B cell (primary cell): ENCODE measurements at regions not wholly inside any gene's neighbourhood (a gene's known extent, or its start where the extent isn't known, plus 50 kb on each side); places are given as distances from the start of the nearest gene placed in this dataset.
"Not testable (repeated sequence)": the region's sequence is repeated elsewhere in the genome, so short reads cannot be mapped to it uniquely, and the experiment has no call there.

Experiments used
- ATAC-seq: fragments of 200-7000 bp; cut with Tn5 transposase; one replicate; pipeline ENCODE4 v1.10.0; 2021; ENCODE audit warnings: low read depth, mild to moderate bottlenecking, moderate number of reproducible peaks, moderate library complexity
- CTCF ChIA-PET: fragments of 350-600 bp; sonication (Branson Sonifier 250); formaldehyde crosslinking; loops from one replicate; lab custom pipeline; 2021; ENCODE audit warnings: antibody characterized with exemption, inconsistent platforms; lab: Charles Lee
- POLR2A ChIA-PET: fragments of 350-600 bp; sonication (Branson Sonifier 250); formaldehyde crosslinking; loops from one replicate; lab custom pipeline; 2021; ENCODE audit warnings: antibody characterized with exemption; lab: Charles Lee
- DNase-seq: peaks from one replicate; pipeline ENCODE4 v3.0.0; 2013
- H2AFZ ChIP-seq: 2 replicates; pipeline ENCODE4 v1.6.1; 2012; ENCODE audit warnings: mild to moderate bottlenecking, low read depth, low read length; ENCODE audit not compliant: insufficient read depth, poor library complexity, severe bottlenecking
- H3K27ac ChIP-seq, 2 donors: 1 replicate in 1 of 2; 2 replicates in 1 of 2; pipeline ENCODE4 v1.5.1; 2012 to 2013; ENCODE audit warnings: low read length in 2 of 2, mild to moderate bottlenecking in 2 of 2, moderate library complexity in 1 of 2
- H3K27me3 ChIP-seq, 4 experiments: fragments of 200-600 bp in 1 of 4; sonication (generic) in 1 of 4; replicated peaks in 1 of 4; 1 replicate in 2 of 4; 2 replicates in 2 of 4; pipeline versions ENCODE4 v1.6.1 to v1.7.0; 2013 to 2016; ENCODE audit warnings: low read length in 3 of 4, mild to moderate bottlenecking in 2 of 4, mixed read lengths in 1 of 4, moderate library complexity in 1 of 4; ENCODE audit not compliant: insufficient read depth in 4 of 4, control insufficient read depth in 3 of 4; ENCODE audit errors: control extremely low read depth in 1 of 4
- H3K36me3 ChIP-seq, 2 experiments: replicated peaks in 1 of 2; 1 replicate in 1 of 2; 2 replicates in 1 of 2; pipeline versions ENCODE4 v1.6.1 to v1.7.1; 2013; ENCODE audit warnings: low read length in 1 of 2; ENCODE audit not compliant: insufficient read depth in 2 of 2, control insufficient read depth in 1 of 2; ENCODE audit errors: control extremely low read depth in 1 of 2, extremely low read depth in 1 of 2
- H3K4me1 ChIP-seq, 2 donors: fragments of 200-600 bp in 1 of 2; sonication (generic) in 1 of 2; 1 replicate in 1 of 2; 2 replicates in 1 of 2; pipeline versions ENCODE4 v1.5.1 to v1.6.1; 2013 to 2017; ENCODE audit warnings: low read length in 2 of 2; ENCODE audit not compliant: control insufficient read depth in 2 of 2, insufficient read depth in 2 of 2
- H3K4me2 ChIP-seq: replicated peaks from 2 replicates; pipeline ENCODE3; 2012; ENCODE audit warnings: mild to moderate bottlenecking, low read depth, low read length; ENCODE audit not compliant: poor library complexity, severe bottlenecking
- H3K4me3 ChIP-seq, 5 experiments: fragments of 200-600 bp in 1 of 5; sonication (generic) in 1 of 5; 1 replicate in 3 of 5; 2 replicates in 2 of 5; pipeline versions ENCODE4 v1.5.1 to v1.7.0; 2011 to 2016; ENCODE audit warnings: low read length in 4 of 5, mild to moderate bottlenecking in 4 of 5, low read depth in 2 of 5, control low read depth in 1 of 5, moderate library complexity in 1 of 5; ENCODE audit not compliant: insufficient read depth in 1 of 5; ENCODE audit errors: control extremely low read depth in 1 of 5, extremely low read depth in 1 of 5
- H3K79me2 ChIP-seq: fragments of 200-600 bp; sonication (generic); one replicate; pipeline ENCODE4 v1.6.0; 2016; ENCODE audit warnings: low read length; ENCODE audit not compliant: control insufficient read depth, insufficient read depth
- H3K9ac ChIP-seq: fragments of 200-600 bp; sonication (generic); 2 replicates; pipeline ENCODE4 v1.6.1; 2017; ENCODE audit warnings: mild to moderate bottlenecking, low read length, moderate library complexity
- H3K9me3 ChIP-seq, 3 donors: one replicate each; pipeline versions ENCODE4 v1.6.1 to v1.7.1; 2013; ENCODE audit warnings: low read length in 2 of 3; ENCODE audit not compliant: control insufficient read depth in 2 of 3, insufficient read depth in 1 of 3; ENCODE audit errors: control extremely low read depth in 1 of 3
- H4K20me1 ChIP-seq: 2 replicates; pipeline ENCODE4 v1.6.0; 2012; ENCODE audit warnings: mild to moderate bottlenecking, low read length; ENCODE audit not compliant: insufficient read depth, control insufficient read depth, poor library complexity, severe bottlenecking
- H3K27ac Mint-ChIP-seq: one replicate; pipeline ENCODE4 v1.8.0; 2021; ENCODE audit warnings: mixed read lengths
- H3K27me3 Mint-ChIP-seq: one replicate; pipeline ENCODE4 v1.8.0; 2021; ENCODE audit warnings: mixed read lengths
- H3K4me1 Mint-ChIP-seq: one replicate; pipeline ENCODE4 v1.8.0; 2021; ENCODE audit warnings: mixed read lengths
- H3K4me3 Mint-ChIP-seq: one replicate; pipeline ENCODE4 v1.8.0; 2021; ENCODE audit warnings: mixed read lengths
- H3K9me3 Mint-ChIP-seq: one replicate; pipeline ENCODE4 v1.8.0; 2022; ENCODE audit warnings: mixed read lengths; ENCODE audit not compliant: insufficient read depth
- EZH2 ChIP-seq: IDR thresholded peaks from 2 replicates; pipeline ENCODE4 v1.6.1; 2012; ENCODE audit warnings: borderline replicate concordance, low read depth, mild to moderate bottlenecking, moderate library complexity, low read length; ENCODE audit not compliant: insufficient read depth, poor library complexity, severe bottlenecking
- WGBS: methylation state at CpG from one replicate; pipeline ENCODE4 v1.1.5; 2013; ENCODE audit warnings: missing lambda C conversion rate; ENCODE audit not compliant: insufficient coverage; 5-methylcytosine and 5-hydroxymethylcytosine counted together
- intact Hi-C: fragments of 100-400 bp; cut with micrococcal nuclease; formaldehyde crosslinking; loops from one replicate; pipeline ENCODE4 v1.10.0; 2022
- TF ChIP-seq, protein P1 (sequence below): fragments of 200-600 bp; IDR thresholded peaks from one replicate; pipeline ENCODE4 v1.8.0; 2022; ENCODE audit warnings: antibody characterized with exemption, mild to moderate bottlenecking

DNA sequence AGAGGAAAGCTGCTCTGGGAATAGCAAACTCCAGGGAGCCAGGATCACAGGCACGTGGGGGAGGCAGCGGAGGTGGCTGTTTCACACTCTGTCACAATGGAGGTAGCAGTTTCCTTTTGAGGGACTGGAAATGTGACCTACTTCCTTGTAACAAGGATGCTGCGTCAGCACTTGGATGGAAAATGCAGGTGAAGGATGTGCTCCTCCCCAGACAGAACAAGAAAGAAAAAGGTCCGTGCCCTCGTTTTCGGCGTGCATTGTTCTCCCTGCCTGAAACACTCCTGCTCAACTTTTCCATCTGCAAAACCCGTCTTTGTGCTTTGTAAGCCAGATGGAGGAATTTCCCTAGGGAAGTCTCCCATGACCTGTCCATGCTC, 55.1 kb upstream of the SH3PXD2B start:
- intact Hi-C loops, result no loop called here
- H3K4me3 ChIP-seq, result no peak overlapping the region
- no peak overlapping the region for H3K4me3 Mint-ChIP-seq
- peaks cover 5% of the 10 kb centered on the region for H3K9me3 Mint-ChIP-seq
- peaks cover 0 to 15% (median 0%) of the 10 kb centered on the region in 4 experiments for H3K27me3 ChIP-seq
- DNase-seq (no peak), ATAC-seq (no peak)
- 90% methylated on average over 5 of the region's 8 CpGs for WGBS
- no peaks in the 10 kb centered on the region for H3K79me2 ChIP-seq
- CTCF ChIA-PET, result no interaction called here
- H3K9me3 ChIP-seq, result peaks cover 4 to 21% (median 12%) of the 10 kb centered on the region in 3 donors
- POLR2A ChIA-PET, result no interaction called here
- H3K27ac ChIP-seq, result no peak overlapping the region
- no peaks in the 10 kb centered on the region for H4K20me1 ChIP-seq
- no peaks in the 10 kb centered on the region for H3K36me3 ChIP-seq
- no peaks in the 10 kb centered on the region for H3K4me1 Mint-ChIP-seq
- H3K27ac Mint-ChIP-seq, result no peak overlapping the region
- peaks cover 35% of the 10 kb centered on the region for H3K27me3 Mint-ChIP-seq
- H2AFZ ChIP-seq, result no peak overlapping the region
- no peaks in the 10 kb centered on the region for H3K4me1 ChIP-seq
- no peak overlapping the region for H3K9ac ChIP-seq
- no peak overlapping the region for H3K4me2 ChIP-seq
- no peak for TF ChIP-seq EZH2
- TF ChIP-seq, protein P1, sequence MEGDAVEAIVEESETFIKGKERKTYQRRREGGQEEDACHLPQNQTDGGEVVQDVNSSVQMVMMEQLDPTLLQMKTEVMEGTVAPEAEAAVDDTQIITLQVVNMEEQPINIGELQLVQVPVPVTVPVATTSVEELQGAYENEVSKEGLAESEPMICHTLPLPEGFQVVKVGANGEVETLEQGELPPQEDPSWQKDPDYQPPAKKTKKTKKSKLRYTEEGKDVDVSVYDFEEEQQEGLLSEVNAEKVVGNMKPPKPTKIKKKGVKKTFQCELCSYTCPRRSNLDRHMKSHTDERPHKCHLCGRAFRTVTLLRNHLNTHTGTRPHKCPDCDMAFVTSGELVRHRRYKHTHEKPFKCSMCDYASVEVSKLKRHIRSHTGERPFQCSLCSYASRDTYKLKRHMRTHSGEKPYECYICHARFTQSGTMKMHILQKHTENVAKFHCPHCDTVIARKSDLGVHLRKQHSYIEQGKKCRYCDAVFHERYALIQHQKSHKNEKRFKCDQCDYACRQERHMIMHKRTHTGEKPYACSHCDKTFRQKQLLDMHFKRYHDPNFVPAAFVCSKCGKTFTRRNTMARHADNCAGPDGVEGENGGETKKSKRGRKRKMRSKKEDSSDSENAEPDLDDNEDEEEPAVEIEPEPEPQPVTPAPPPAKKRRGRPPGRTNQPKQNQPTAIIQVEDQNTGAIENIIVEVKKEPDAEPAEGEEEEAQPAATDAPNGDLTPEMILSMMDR, result no peak

DNA sequence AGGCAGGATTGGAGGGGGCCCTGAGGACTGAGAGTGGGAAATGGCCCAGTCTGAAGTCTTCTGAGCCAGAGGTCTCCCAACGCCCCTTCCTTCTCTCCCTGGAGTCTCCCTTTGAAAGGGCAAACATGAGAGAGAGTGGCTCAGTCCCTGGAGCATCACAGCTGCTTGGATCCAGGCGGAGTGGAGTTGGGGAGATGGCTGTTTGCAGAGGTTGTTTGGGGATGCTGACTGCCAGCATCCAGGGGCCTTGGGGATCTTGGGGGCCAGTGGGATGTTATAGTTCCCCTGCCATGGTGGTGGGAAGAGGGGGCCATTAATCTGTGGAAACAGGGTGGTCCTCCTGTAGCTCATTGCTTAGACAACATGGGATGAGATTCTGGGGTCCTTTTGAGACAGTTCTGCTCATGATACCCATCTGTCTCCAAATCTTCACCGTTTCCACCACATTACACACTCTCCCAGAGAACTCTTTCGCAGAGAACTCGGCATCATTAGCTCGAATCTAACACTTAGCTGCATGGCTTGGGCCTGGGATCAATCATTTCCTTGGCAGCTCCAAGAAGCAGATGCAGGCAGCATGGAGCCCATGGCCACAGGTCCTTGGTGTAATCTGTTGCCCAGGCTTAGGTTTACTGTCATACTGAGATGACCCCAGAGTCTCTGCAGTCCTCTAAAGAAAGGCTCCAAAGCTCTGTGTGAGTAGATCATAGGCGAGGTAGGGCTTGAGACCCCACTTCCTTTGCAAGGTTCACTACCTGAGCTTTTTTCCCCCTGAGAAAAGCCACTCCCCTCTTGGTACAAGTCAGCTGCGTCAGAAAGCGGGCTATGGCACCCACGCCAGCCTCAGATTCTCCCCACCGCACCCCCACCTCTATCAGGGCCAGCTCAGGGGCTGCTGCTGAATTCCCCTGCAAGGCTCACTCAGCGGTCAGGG, 54.4 kb upstream of the SH3PXD2B start:
- no peaks in the 10 kb centered on the region for H3K4me1 Mint-ChIP-seq
- no peak overlapping the region for H3K27ac Mint-ChIP-seq
- peaks cover 4 to 21% (median 12%) of the 10 kb centered on the region in 3 donors for H3K9me3 ChIP-seq
- H3K4me1 ChIP-seq, result no peaks in the 10 kb centered on the region
- no peak overlapping the region for H3K4me2 ChIP-seq
- no peak overlapping the region for H3K9ac ChIP-seq
- H3K79me2 ChIP-seq, result no peaks in the 10 kb centered on the region
- H3K4me3 Mint-ChIP-seq, result no peak overlapping the region
- H3K27ac ChIP-seq, result no peak overlapping the region
- H4K20me1 ChIP-seq, result no peaks in the 10 kb centered on the region
- ATAC-seq (no peak), DNase-seq (no peak)
- WGBS, result 81% methylated on average over 9 of the region's 12 CpGs
- no peak overlapping the region for H2AFZ ChIP-seq
- TF ChIP-seq, protein P1, result no peak
- TF ChIP-seq EZH2, result no peak
- ChIA-PET POLR2A (no interaction called here), CTCF (no interaction called here)
- H3K4me3 ChIP-seq, result no peak overlapping the region
- no peaks in the 10 kb centered on the region for H3K36me3 ChIP-seq
- H3K27me3 Mint-ChIP-seq, result peaks cover 35% of the 10 kb centered on the region
- peaks cover 0 to 12% (median 0%) of the 10 kb centered on the region in 4 experiments for H3K27me3 ChIP-seq
- intact Hi-C loops, result no loop called here
- peaks cover 5% of the 10 kb centered on the region for H3K9me3 Mint-ChIP-seq

DNA sequence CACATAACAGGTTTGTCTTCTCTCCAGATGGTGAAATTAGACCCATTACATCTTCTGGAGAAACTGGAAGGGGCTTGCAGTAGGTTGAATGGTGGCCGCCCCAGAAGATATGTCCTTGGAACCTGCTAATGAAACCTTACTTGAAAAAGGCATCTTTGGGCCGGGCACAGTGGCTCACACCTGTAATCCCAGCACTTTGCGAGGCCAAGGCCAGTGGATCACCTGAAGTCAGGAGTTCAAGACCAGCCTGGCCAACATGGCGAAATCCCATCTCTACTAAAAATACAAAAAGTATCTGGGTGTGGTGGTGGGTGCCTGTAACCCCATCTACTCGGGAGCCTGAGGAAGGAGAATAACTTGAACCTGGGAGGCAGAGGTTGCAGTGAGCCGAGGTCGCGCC, 53.2 kb upstream of the SH3PXD2B start:
- DNase-seq, H2AFZ ChIP-seq, H3K27me3 ChIP-seq, H3K4me3 ChIP-seq, CTCF ChIA-PET, H3K4me1 ChIP-seq, POLR2A ChIA-PET, H3K27ac Mint-ChIP-seq, H4K20me1 ChIP-seq, intact Hi-C loops, H3K4me3 Mint-ChIP-seq, H3K27ac ChIP-seq, H3K9me3 Mint-ChIP-seq, H3K4me1 Mint-ChIP-seq, H3K9ac ChIP-seq, ATAC-seq, H3K79me2 ChIP-seq, H3K36me3 ChIP-seq, H3K4me2 ChIP-seq: not testable (repeated sequence)
- WGBS, result 79% methylated on average over 3 of the region's 8 CpGs
- H3K27me3 Mint-ChIP-seq, result peaks cover 29% of the 10 kb centered on the region
- peaks cover 4 to 14% (median 11%) of the 10 kb centered on the region in 3 donors for H3K9me3 ChIP-seq
